K562 (cell line): ENCODE measurements at regions not wholly inside any gene's neighbourhood (a gene's known extent, or its start where the extent isn't known, plus 50 kb on each side); places are given as distances from the start of the nearest gene placed in this dataset.

Experiments used
- CTCF ChIP-seq, 3 experiments: IDR thresholded peaks in 2 of 3; conservative IDR thresholded peaks in 1 of 3; 2 replicates each; pipeline ENCODE4 v1.5.1; 2011 to 2012; ENCODE audit warnings: low read length in 3 of 3, mild to moderate bottlenecking in 3 of 3, control low read depth in 2 of 3, improper control_type of control experiment in 1 of 3, inconsistent platforms in 1 of 3, low read depth in 1 of 3, mixed read lengths in 1 of 3, moderate library complexity in 1 of 3; ENCODE audit not compliant: insufficient read depth in 2 of 3
- ETV6 ChIP-seq, 3 experiments: fragments of 150-350 bp in 1 of 3; sonication (generic) in 1 of 3; formaldehyde crosslinking in 1 of 3; IDR thresholded peaks; 2 replicates each; pipeline versions ENCODE4 v1.6.1 to v1.8.0; 2014 to 2022; ENCODE audit warnings: borderline replicate concordance in 2 of 3, low read depth in 2 of 3, antibody characterized with exemption in 1 of 3, low read length in 1 of 3, mild to moderate bottlenecking in 1 of 3, missing genetic modification reagents in 1 of 3
- GABPB2 ChIP-seq: fragments of 250-450 bp; sonication (Bioruptor Pico); conservative IDR thresholded peaks from 2 replicates; pipeline ENCODE4 v1.5.1; 2021; ENCODE audit warnings: mild to moderate bottlenecking
- ZNF274 ChIP-seq: IDR thresholded peaks from 2 replicates; pipeline ENCODE4 v1.6.1; 2011; ENCODE audit warnings: low read depth, mild to moderate bottlenecking, low read length, moderate library complexity, borderline replicate concordance

- TF ChIP-seq CTCF (IDR thresholded peaks at IDR 0.05 in 2 of 3, conservative IDR thresholded peaks at IDR 0.05 in 1 of 3; ENCODE audit: insufficient read depth in 2 of 3, low read depth in 1 of 3, low read length in 3 of 3): no peak
- TF ChIP-seq GABPB2: no peak
- no peak for TF ChIP-seq ZNF274
- TF ChIP-seq ETV6 (IDR thresholded peaks at IDR 0.05; ENCODE audit: borderline replicate concordance in 1 of 2, low read depth in 2 of 2, low read length in 1 of 2): no peak
- TF ChIP-seq ETV6 (CRISPR knock-in tag; IDR thresholded peaks at IDR 0.05; ENCODE audit: borderline replicate concordance): no peak
Observed at GRCh38 chr11:57913715-57914704, 109.7 kb upstream of the OR9Q1 start.
